ENCODE measurements at regions not wholly inside any gene's neighbourhood (a gene's known extent, or its start where the extent isn't known, plus 50 kb on each side); places are given as distances from the start of the nearest gene placed in this dataset.

DNA sequence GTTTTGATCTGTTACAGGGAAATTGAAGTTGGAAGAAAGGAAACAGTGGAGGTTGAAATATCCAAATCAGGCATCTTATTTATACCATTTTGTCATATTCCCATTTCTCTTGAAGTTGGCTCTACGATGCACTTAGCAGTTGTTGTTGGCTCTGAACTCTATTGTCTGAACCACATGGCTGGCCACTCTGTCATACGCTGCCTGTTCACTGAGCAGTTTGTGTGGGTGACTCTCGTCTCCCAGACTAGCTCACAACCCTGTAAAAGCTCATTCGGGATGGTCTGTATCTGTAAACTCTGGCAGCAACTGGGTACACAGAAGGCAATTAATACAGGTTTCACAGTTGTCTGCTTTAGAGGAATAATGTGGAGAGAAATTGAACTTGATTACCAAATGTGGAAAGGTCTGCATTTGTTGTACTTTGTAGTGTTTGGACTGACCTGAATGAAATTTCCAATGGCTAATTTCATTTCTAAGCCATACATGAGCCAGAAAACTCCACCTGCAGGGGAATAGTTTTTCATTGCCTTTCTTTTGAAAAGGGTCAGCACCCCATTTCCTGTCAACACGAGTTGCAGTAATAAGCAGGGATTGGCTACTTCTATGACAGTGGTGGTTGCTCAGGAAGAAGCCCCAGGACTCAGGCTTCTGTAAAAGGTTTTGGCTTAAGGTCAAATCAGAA is 378.2 kb downstream of the OSR1 start:
- ATAC-seq: no peak
- peaks cover 0 to 10% of the 10 kb centered on the region in 2 donors for H3K4me1 ChIP-seq
- DNase-seq: no peak
- no peak overlapping the region for H3K27ac ChIP-seq
- no peak overlapping the region for H3K4me3 ChIP-seq
- H3K36me3 ChIP-seq: no peaks in the 10 kb centered on the region
- TF ChIP-seq, protein P1, sequence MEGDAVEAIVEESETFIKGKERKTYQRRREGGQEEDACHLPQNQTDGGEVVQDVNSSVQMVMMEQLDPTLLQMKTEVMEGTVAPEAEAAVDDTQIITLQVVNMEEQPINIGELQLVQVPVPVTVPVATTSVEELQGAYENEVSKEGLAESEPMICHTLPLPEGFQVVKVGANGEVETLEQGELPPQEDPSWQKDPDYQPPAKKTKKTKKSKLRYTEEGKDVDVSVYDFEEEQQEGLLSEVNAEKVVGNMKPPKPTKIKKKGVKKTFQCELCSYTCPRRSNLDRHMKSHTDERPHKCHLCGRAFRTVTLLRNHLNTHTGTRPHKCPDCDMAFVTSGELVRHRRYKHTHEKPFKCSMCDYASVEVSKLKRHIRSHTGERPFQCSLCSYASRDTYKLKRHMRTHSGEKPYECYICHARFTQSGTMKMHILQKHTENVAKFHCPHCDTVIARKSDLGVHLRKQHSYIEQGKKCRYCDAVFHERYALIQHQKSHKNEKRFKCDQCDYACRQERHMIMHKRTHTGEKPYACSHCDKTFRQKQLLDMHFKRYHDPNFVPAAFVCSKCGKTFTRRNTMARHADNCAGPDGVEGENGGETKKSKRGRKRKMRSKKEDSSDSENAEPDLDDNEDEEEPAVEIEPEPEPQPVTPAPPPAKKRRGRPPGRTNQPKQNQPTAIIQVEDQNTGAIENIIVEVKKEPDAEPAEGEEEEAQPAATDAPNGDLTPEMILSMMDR (IDR thresholded peaks at IDR 0.05): no peak
- no peaks in the 10 kb centered on the region for H3K27me3 ChIP-seq
- no peaks in the 10 kb centered on the region for H3K9me3 ChIP-seq
- intact Hi-C loops (cut with DNase I): loop anchor here in 1 of 2 donors (10.0 kb wide), 1 partner anchor 385 kb away; no protein-coding TSS in a partner anchor

DNA sequence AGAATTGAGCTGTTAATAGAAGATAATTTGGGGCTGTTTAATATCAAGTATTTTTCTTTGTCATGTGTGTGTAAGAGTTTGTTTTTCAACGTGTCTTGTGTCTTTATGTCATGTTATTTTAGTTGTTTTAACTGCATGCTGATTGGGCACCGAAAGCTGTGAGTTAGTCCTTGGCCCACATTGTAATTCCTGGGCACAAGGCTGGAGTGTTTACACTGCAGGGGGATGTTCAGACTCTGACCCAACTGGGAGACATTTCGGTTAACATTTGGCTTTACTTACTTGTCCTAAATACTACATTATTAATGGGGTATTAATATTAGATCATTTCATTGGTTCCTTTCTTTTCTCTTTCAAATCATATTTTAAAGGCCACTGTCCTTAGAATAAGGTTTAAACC is 381.0 kb downstream of the OSR1 start:
- no peak for DNase-seq
- Histone ChIP-seq H3K4me1 (peaks cover 0 to 10% of the 10 kb centered on the region in 2 donors), H3K27ac (peak overlapping the region in 1 of 2 donors; percentile 58), H3K9me3 (no peaks in the 10 kb centered on the region), H3K4me3 (no peak overlapping the region), H3K36me3 (no peaks in the 10 kb centered on the region), H3K27me3 (no peaks in the 10 kb centered on the region)
- ATAC-seq: no peak
- TF ChIP-seq, protein P1 (IDR thresholded peaks at IDR 0.05): no peak
- intact Hi-C loops (cut with DNase I): no loop called here

DNA sequence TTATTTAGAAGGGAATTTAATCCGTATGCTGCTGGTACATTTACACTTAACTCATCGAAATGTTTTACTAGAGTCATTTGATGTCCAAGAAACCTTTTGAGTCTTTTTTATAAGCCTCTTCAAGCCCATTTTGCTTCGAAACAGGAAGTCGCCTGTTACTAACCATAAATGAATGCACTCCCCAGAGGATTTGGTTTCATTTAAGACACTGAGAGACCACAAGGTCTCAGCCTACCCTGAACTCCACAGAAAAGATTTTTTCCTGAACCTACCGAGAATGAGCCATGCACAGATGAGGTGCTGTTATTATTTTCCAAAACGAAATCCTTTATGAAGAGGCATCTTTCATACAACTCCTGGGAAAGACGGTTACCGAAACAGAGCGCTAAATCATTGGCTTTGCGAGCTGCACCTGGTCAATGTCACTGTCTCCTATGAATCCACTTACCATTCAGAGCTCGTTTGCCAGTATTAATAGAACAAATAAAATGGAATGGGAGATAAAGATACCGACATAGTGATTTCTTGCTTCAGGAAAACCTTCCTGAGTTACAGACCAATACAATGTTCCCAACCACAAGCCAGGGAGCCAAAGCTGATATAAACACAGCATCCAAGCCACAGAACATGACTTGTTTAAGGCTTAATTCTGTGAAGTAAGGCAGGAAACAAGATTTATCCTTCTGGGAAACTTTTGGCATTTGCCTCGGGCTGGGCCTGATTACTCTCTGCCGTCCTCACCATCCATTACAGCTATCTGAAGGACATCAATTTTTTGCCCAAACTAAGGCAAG is 382.1 kb downstream of the OSR1 start:
- Histone ChIP-seq H3K9me3 (no peaks in the 10 kb centered on the region), H3K36me3 (no peaks in the 10 kb centered on the region), H3K4me1 (peaks cover 0 to 10% of the 10 kb centered on the region in 2 donors), H3K4me3 (no peak overlapping the region), H3K27me3 (no peaks in the 10 kb centered on the region), H3K27ac (peak overlapping the region; percentile 25 to 58)
- DNase-seq (no peak), ATAC-seq (peak; percentile 35)
- intact Hi-C loops (cut with DNase I): no loop called here
- TF ChIP-seq, protein P1 (IDR thresholded peaks at IDR 0.05): no peak

DNA sequence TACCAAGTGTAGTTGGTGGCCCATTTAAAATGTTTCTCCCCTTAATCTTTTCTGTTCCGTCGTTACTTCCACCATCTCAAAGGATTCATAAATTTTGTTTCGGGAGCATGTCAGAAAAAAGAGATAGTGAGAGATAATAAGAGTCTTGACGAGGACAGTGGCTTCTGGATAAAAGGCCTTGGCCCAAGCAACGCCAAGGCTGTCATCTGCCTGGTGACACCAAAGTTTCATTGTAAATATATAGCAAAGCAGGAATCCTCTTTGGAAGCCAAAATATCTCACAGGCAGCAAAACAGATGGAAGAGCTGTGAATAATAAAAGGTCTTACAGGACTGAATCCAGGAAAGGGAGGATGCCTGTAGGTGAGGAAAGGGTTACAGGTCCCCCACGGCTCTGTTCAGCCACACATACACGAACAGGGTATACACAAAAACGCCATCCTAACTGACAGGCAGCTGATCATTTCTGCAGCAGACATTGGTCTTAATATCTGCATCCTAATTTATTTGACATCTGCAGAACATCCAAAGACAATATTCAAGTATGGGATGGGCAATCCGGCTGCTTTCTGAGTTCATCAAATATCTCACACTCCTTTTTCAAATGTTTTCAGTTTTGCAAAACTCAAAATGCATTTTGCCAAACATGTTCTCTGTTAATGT is 382.8 kb downstream of the OSR1 start:
- H3K4me3 ChIP-seq: no peak overlapping the region
- H3K27ac ChIP-seq: peak overlapping the region; percentile 25 to 58
- H3K4me1 ChIP-seq: peaks cover 0 to 10% of the 10 kb centered on the region in 2 donors
- ATAC-seq (no peak), DNase-seq (no peak)
- intact Hi-C loops (cut with DNase I): no loop called here
- H3K9me3 ChIP-seq: no peaks in the 10 kb centered on the region
- H3K36me3 ChIP-seq: no peaks in the 10 kb centered on the region
- TF ChIP-seq, protein P1 (IDR thresholded peaks at IDR 0.05): no peak
- no peaks in the 10 kb centered on the region for H3K27me3 ChIP-seq

DNA sequence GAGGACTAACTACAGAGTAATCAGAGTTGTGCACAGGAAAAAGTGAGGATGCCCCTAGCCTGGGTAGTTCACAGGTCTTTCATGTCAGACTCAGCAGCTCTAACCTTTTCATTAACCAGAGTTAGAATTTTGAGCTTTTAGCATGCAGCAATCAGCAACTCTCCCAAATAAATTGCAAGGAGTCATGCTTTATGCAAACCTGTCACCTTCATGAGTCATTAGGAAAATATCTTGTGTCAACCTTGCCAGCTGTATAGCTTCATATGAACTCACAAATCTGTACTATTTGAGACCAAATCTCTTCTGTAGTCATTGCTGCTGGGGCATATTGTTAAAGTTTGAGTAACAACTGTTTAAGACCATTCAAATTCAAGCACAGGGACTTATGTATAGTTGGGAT is 382.3 kb upstream of the NT5C1B start:
- ATAC-seq (peak; percentile 60), DNase-seq (no peak)
- Histone ChIP-seq H3K4me3 (no peak overlapping the region), H3K27ac (no peak overlapping the region), H3K4me1 (peaks cover 0 to 6% of the 10 kb centered on the region in 2 donors), H3K36me3 (no peaks in the 10 kb centered on the region), H3K27me3 (no peaks in the 10 kb centered on the region), H3K9me3 (no peaks in the 10 kb centered on the region)
- TF ChIP-seq, protein P1 (IDR thresholded peaks at IDR 0.05): no peak
- intact Hi-C loops (cut with DNase I): no loop called here
